ENCODE measurements at regions not wholly inside any gene's neighbourhood (a gene's known extent, or its start where the extent isn't known, plus 50 kb on each side); places are given as distances from the start of the nearest gene placed in this dataset.
A peak's percentile ranks its signal among the peaks of the same experiment; 100 is the strongest.

- Histone ChIP-seq H3K27ac (ENCODE audit: low read length) (no peak overlapping the region), H3K4me3 (ENCODE audit: low read length) (no peak overlapping the region), H3K27me3 (ENCODE audit: control insufficient read depth, insufficient read depth, low read length) (no peaks in the 10 kb centered on the region), H3K4me1 (ENCODE audit: control insufficient read depth, insufficient read depth, low read length) (no peaks in the 10 kb centered on the region), H3K9me3 (replicated peaks; ENCODE audit: control insufficient read depth, low read depth, low read length) (no peaks in the 10 kb centered on the region), H3K36me3 (ENCODE audit: control insufficient read depth, insufficient read depth, low read length) (no peaks in the 10 kb centered on the region)
- 86% methylated on average over 1 of the region's 3 CpGs for WGBS (ENCODE audit: insufficient coverage)
- DNase-seq = no peak
These were observed 294.6 kb upstream of the ZSWIM2 start for GRCh38 chr2:187143537-187143936.

GRCh38 chr2:187139469-187139868 lies 290.5 kb upstream of the ZSWIM2 start:
- peak; percentile 21 for DNase-seq
- H3K4me3 ChIP-seq (ENCODE audit: low read length) = no peak overlapping the region
- H3K4me1 ChIP-seq (ENCODE audit: control insufficient read depth, insufficient read depth, low read length) = peaks cover 2% of the 10 kb centered on the region
- H3K36me3 ChIP-seq (ENCODE audit: control insufficient read depth, insufficient read depth, low read length) = no peaks in the 10 kb centered on the region
- H3K9me3 ChIP-seq (replicated peaks; ENCODE audit: control insufficient read depth, low read depth, low read length) = no peaks in the 10 kb centered on the region
- H3K27ac ChIP-seq (ENCODE audit: low read length) = no peak overlapping the region
- no peaks in the 10 kb centered on the region for H3K27me3 ChIP-seq (ENCODE audit: control insufficient read depth, insufficient read depth, low read length)

DNA sequence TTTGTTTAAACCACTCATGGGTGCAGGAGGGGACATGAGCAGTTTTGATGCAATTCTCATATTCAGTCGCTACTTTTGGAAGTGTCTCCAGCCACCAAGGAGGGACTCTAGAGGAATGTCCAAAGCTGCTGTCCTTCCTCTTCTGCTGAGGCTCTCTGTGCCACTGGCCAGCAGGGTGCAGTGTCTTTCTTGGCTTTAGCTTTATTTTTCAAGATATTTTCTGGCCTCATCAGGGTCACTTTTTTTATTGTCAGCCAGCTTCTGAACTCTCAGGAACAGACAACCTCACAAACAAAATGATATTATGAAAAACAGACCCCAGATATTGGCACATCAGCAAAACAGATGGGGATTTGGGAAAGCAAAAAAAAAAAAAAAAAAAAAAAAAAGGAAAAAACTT lies 289.3 kb upstream of the ZSWIM2 start:
- Histone ChIP-seq H3K4me3 (ENCODE audit: low read length) (no peak overlapping the region), H3K4me1 (ENCODE audit: control insufficient read depth, insufficient read depth, low read length) (peaks cover 2% of the 10 kb centered on the region), H3K27me3 (ENCODE audit: control insufficient read depth, insufficient read depth, low read length) (no peaks in the 10 kb centered on the region), H3K9me3 (replicated peaks; ENCODE audit: control insufficient read depth, low read depth, low read length) (no peaks in the 10 kb centered on the region), H3K36me3 (ENCODE audit: control insufficient read depth, insufficient read depth, low read length) (no peaks in the 10 kb centered on the region), H3K27ac (ENCODE audit: low read length) (no peak overlapping the region)
- 40% methylated on average over 1 of the region's 1 CpG for WGBS (ENCODE audit: insufficient coverage)
- peak; percentile 90 for DNase-seq

GRCh38 chr2:187136646-187137045 lies 287.7 kb upstream of the ZSWIM2 start:
- Histone ChIP-seq H3K4me1 (ENCODE audit: control insufficient read depth, insufficient read depth, low read length) (peaks cover 2% of the 10 kb centered on the region), H3K36me3 (ENCODE audit: control insufficient read depth, insufficient read depth, low read length) (no peaks in the 10 kb centered on the region), H3K9me3 (replicated peaks; ENCODE audit: control insufficient read depth, low read depth, low read length) (no peaks in the 10 kb centered on the region), H3K27ac (ENCODE audit: low read length) (no peak overlapping the region), H3K4me3 (ENCODE audit: low read length) (no peak overlapping the region), H3K27me3 (ENCODE audit: control insufficient read depth, insufficient read depth, low read length) (no peaks in the 10 kb centered on the region)
- no CpG with 5 or more reads among the region's 3 CpGs for WGBS (ENCODE audit: insufficient coverage)
- DNase-seq = peak; percentile 60

DNA sequence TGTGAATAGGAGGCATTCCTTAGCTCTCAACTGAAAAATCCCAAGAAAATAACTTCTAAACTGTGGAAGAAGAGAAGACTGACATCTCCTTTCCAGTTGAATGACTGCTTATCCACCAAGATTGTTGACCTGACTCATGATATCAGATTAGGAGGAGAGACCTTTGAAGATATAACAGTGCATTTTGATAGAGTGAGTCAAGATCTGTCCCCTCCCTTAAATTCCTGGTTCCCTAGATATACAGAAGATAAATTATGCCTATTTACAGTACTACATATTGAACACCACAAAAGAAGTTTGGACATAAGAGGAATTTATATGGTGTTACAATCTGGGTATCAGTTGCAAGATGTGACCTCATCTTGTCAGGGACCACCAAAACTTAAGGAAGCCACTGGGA lies 285.3 kb upstream of the ZSWIM2 start:
- no peaks in the 10 kb centered on the region for H3K27me3 ChIP-seq (ENCODE audit: control insufficient read depth, insufficient read depth, low read length)
- no peak for DNase-seq
- no peak overlapping the region for H3K4me3 ChIP-seq (ENCODE audit: low read length)
- no peaks in the 10 kb centered on the region for H3K9me3 ChIP-seq (replicated peaks; ENCODE audit: control insufficient read depth, low read depth, low read length)
- no peaks in the 10 kb centered on the region for H3K36me3 ChIP-seq (ENCODE audit: control insufficient read depth, insufficient read depth, low read length)
- no peak overlapping the region for H3K27ac ChIP-seq (ENCODE audit: low read length)
- peaks cover 2% of the 10 kb centered on the region for H3K4me1 ChIP-seq (ENCODE audit: control insufficient read depth, insufficient read depth, low read length)

- H3K4me1 ChIP-seq (ENCODE audit: control insufficient read depth, insufficient read depth, low read length) = no peaks in the 10 kb centered on the region
- DNase-seq = peak; percentile 94
- no peaks in the 10 kb centered on the region for H3K36me3 ChIP-seq (ENCODE audit: control insufficient read depth, insufficient read depth, low read length)
- H3K27me3 ChIP-seq (ENCODE audit: control insufficient read depth, insufficient read depth, low read length) = no peaks in the 10 kb centered on the region
- no peak overlapping the region for H3K4me3 ChIP-seq (ENCODE audit: low read length)
- no peaks in the 10 kb centered on the region for H3K9me3 ChIP-seq (replicated peaks; ENCODE audit: control insufficient read depth, low read depth, low read length)
- WGBS (ENCODE audit: insufficient coverage) = 33% methylated on average over 1 of the region's 1 CpG
- peak overlapping the region; percentile 79 for H3K27ac ChIP-seq (ENCODE audit: low read length)
These were observed 280.9 kb upstream of the ZSWIM2 start for GRCh38 chr2:187129868-187130267.

DNA sequence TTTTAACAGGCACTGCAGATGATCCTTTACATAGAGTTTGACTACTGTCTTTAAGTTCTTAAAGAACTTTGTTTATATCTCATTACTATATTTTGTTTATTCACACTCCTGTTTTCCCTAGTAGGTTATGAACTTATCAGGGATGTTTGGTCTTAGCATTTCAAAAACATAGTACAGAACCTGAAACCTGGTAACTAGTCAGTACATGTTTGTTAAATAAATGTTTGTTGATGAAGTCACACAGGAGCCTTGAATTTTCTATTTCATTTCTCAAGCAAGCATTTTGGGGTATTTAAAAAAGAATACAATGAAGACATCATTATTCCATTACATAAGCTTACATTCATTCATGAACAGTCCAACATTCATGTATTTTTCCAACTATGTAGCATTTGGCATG lies 280.3 kb upstream of the ZSWIM2 start:
- Histone ChIP-seq H3K4me1 (ENCODE audit: control insufficient read depth, insufficient read depth, low read length) (no peaks in the 10 kb centered on the region), H3K27ac (ENCODE audit: low read length) (peak overlapping the region; percentile 79), H3K4me3 (ENCODE audit: low read length) (no peak overlapping the region), H3K9me3 (replicated peaks; ENCODE audit: control insufficient read depth, low read depth, low read length) (no peaks in the 10 kb centered on the region), H3K27me3 (ENCODE audit: control insufficient read depth, insufficient read depth, low read length) (no peaks in the 10 kb centered on the region), H3K36me3 (ENCODE audit: control insufficient read depth, insufficient read depth, low read length) (no peaks in the 10 kb centered on the region)
- DNase-seq = peak; percentile 84

GRCh38 chr2:187126247-187127005 lies 277.5 kb upstream of the ZSWIM2 start:
- no peak overlapping the region for H3K4me3 ChIP-seq (ENCODE audit: low read length)
- no peaks in the 10 kb centered on the region for H3K36me3 ChIP-seq (ENCODE audit: control insufficient read depth, insufficient read depth, low read length)
- no peaks in the 10 kb centered on the region for H3K9me3 ChIP-seq (replicated peaks; ENCODE audit: control insufficient read depth, low read depth, low read length)
- peak; percentile 86 for DNase-seq
- WGBS (ENCODE audit: insufficient coverage) = no CpG with 5 or more reads among the region's 5 CpGs
- no peaks in the 10 kb centered on the region for H3K27me3 ChIP-seq (ENCODE audit: control insufficient read depth, insufficient read depth, low read length)
- peak overlapping the region; percentile 0 for H3K27ac ChIP-seq (ENCODE audit: low read length)
- H3K4me1 ChIP-seq (ENCODE audit: control insufficient read depth, insufficient read depth, low read length) = no peaks in the 10 kb centered on the region

DNA sequence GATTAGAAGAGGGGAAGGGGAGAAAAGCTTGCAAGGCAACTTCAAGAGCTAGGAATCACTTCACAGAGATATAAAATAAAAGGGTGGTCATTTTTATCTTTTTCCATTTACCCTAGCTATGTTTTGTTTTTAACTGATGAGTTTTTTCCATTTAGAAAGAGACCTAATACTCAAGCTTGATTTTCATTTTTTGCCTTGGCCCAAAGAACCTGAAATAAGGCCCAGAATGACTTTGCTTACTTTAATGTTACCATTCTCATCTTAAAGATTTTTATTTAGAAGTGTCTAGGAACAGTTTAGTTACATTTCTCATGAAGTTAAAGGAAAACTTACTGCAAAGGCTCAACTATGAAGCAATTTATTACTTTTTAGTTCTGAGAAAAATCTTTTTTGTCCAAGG lies 276.3 kb upstream of the ZSWIM2 start:
- no peaks in the 10 kb centered on the region for H3K4me1 ChIP-seq (ENCODE audit: control insufficient read depth, insufficient read depth, low read length)
- no peaks in the 10 kb centered on the region for H3K36me3 ChIP-seq (ENCODE audit: control insufficient read depth, insufficient read depth, low read length)
- no peak overlapping the region for H3K4me3 ChIP-seq (ENCODE audit: low read length)
- no peak overlapping the region for H3K27ac ChIP-seq (ENCODE audit: low read length)
- H3K27me3 ChIP-seq (ENCODE audit: control insufficient read depth, insufficient read depth, low read length) = no peaks in the 10 kb centered on the region
- no peaks in the 10 kb centered on the region for H3K9me3 ChIP-seq (replicated peaks; ENCODE audit: control insufficient read depth, low read depth, low read length)
- DNase-seq = peak; percentile 78

DNA sequence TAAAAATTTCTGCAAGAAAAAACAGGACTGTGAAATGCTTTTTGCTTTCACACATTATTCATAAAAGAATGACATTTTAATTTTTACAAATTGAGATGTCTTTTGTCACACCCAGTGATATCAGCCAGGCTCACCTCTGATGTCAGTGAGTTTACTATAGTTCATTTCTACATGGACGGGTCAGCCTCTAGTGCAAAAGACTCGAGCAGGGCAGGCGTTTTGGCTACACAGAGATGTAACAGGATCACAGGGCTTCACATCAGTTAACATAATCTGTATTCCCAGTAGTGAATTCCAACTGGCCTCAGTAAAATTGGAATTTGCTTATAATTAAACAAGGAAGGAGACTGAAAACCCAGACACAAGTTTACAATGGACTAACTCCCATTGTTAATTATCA lies 275.6 kb upstream of the ZSWIM2 start:
- Histone ChIP-seq H3K4me1 (ENCODE audit: control insufficient read depth, insufficient read depth, low read length) (no peaks in the 10 kb centered on the region), H3K36me3 (ENCODE audit: control insufficient read depth, insufficient read depth, low read length) (no peaks in the 10 kb centered on the region), H3K27ac (ENCODE audit: low read length) (no peak overlapping the region), H3K27me3 (ENCODE audit: control insufficient read depth, insufficient read depth, low read length) (no peaks in the 10 kb centered on the region), H3K9me3 (replicated peaks; ENCODE audit: control insufficient read depth, low read depth, low read length) (no peaks in the 10 kb centered on the region), H3K4me3 (ENCODE audit: low read length) (no peak overlapping the region)
- WGBS (ENCODE audit: insufficient coverage) = no CpG with 5 or more reads among the region's 3 CpGs
- DNase-seq = peak; percentile 61

Data from muscle of leg (tissue), 3 donors.